ENCODE measurements at regions not wholly inside any gene's neighbourhood (a gene's known extent, or its start where the extent isn't known, plus 50 kb on each side); places are given as distances from the start of the nearest gene placed in this dataset.

- no peak for DNase-seq (ENCODE audit: low spot score)
- no peaks in the 10 kb centered on the region for H3K4me1 Mint-ChIP-seq (ENCODE audit: unreplicated experiment)
- H3K9me3 Mint-ChIP-seq (ENCODE audit: unreplicated experiment), result no peaks in the 10 kb centered on the region
- no peak overlapping the region for H3K4me3 Mint-ChIP-seq (ENCODE audit: unreplicated experiment)
- H3K27ac Mint-ChIP-seq (ENCODE audit: unreplicated experiment), result no peak overlapping the region
- H3K27me3 Mint-ChIP-seq (ENCODE audit: unreplicated experiment), result peaks cover 2% of the 10 kb centered on the region
- no peak for TF ChIP-seq CTCF (IDR thresholded peaks at IDR 0.05; ENCODE audit: unreplicated experiment)
- no peaks in the 10 kb centered on the region for H3K36me3 Mint-ChIP-seq (ENCODE audit: low read depth, unreplicated experiment)
Measured at GRCh38 chr6:147054158-147054557, 150.1 kb upstream of the STXBP5 start.

- H3K36me3 Mint-ChIP-seq (ENCODE audit: low read depth, unreplicated experiment), result no peaks in the 10 kb centered on the region
- no peaks in the 10 kb centered on the region for H3K9me3 Mint-ChIP-seq (ENCODE audit: unreplicated experiment)
- TF ChIP-seq CTCF (IDR thresholded peaks at IDR 0.05; ENCODE audit: unreplicated experiment), result no peak
- DNase-seq (ENCODE audit: low spot score), result no peak
- no peak overlapping the region for H3K27ac Mint-ChIP-seq (ENCODE audit: unreplicated experiment)
- H3K27me3 Mint-ChIP-seq (ENCODE audit: unreplicated experiment), result peaks cover 2% of the 10 kb centered on the region
- no peaks in the 10 kb centered on the region for H3K4me1 Mint-ChIP-seq (ENCODE audit: unreplicated experiment)
- H3K4me3 Mint-ChIP-seq (ENCODE audit: unreplicated experiment), result no peak overlapping the region
Measured at GRCh38 chr6:147054871-147055270, 149.3 kb upstream of the STXBP5 start.

GRCh38 chr6:147055821-147056392 is 148.3 kb upstream of the STXBP5 start:
- Mint-ChIP-seq H3K9me3 (ENCODE audit: unreplicated experiment) (no peaks in the 10 kb centered on the region), H3K4me1 (ENCODE audit: unreplicated experiment) (no peaks in the 10 kb centered on the region), H3K4me3 (ENCODE audit: unreplicated experiment) (no peak overlapping the region), H3K27me3 (ENCODE audit: unreplicated experiment) (peaks cover 2% of the 10 kb centered on the region), H3K36me3 (ENCODE audit: low read depth, unreplicated experiment) (no peaks in the 10 kb centered on the region), H3K27ac (ENCODE audit: unreplicated experiment) (no peak overlapping the region)
- DNase-seq (ENCODE audit: low spot score), result no peak
- TF ChIP-seq CTCF (IDR thresholded peaks at IDR 0.05; ENCODE audit: unreplicated experiment), result no peak

GRCh38 chr6:147057188-147057587 is 147.0 kb upstream of the STXBP5 start:
- Mint-ChIP-seq H3K36me3 (ENCODE audit: low read depth, unreplicated experiment) (no peaks in the 10 kb centered on the region), H3K4me1 (ENCODE audit: unreplicated experiment) (no peaks in the 10 kb centered on the region), H3K27me3 (ENCODE audit: unreplicated experiment) (peaks cover 2% of the 10 kb centered on the region), H3K4me3 (ENCODE audit: unreplicated experiment) (no peak overlapping the region), H3K27ac (ENCODE audit: unreplicated experiment) (no peak overlapping the region), H3K9me3 (ENCODE audit: unreplicated experiment) (no peaks in the 10 kb centered on the region)
- DNase-seq (ENCODE audit: low spot score), result no peak
- no peak for TF ChIP-seq CTCF (IDR thresholded peaks at IDR 0.05; ENCODE audit: unreplicated experiment)

- H3K27me3 Mint-ChIP-seq (ENCODE audit: unreplicated experiment), result peaks cover 2% of the 10 kb centered on the region
Measured at GRCh38 chr6:147057705-147058342, 146.4 kb upstream of the STXBP5 start.

More at GRCh38 chr6:147057705-147058342, 146.4 kb upstream of the STXBP5 start:
- Mint-ChIP-seq H3K27ac (ENCODE audit: unreplicated experiment) (no peak overlapping the region), H3K4me3 (ENCODE audit: unreplicated experiment) (no peak overlapping the region), H3K36me3 (ENCODE audit: low read depth, unreplicated experiment) (no peaks in the 10 kb centered on the region), H3K9me3 (ENCODE audit: unreplicated experiment) (no peaks in the 10 kb centered on the region), H3K4me1 (ENCODE audit: unreplicated experiment) (no peaks in the 10 kb centered on the region)
- no peak for TF ChIP-seq CTCF (IDR thresholded peaks at IDR 0.05; ENCODE audit: unreplicated experiment)
- DNase-seq (ENCODE audit: low spot score), result no peak
